Upper lobe of left lung (tissue), 4 donors: ENCODE measurements at regions not wholly inside any gene's neighbourhood (a gene's known extent, or its start where the extent isn't known, plus 50 kb on each side); places are given as distances from the start of the nearest gene placed in this dataset.

Experiments
- EP300 ChIP-seq, 4 donors: sonication (generic); formaldehyde crosslinking; IDR thresholded peaks; one replicate each; pipeline ENCODE4 v1.5.1; 2017; ENCODE audit warnings: antibody characterized with exemption in 4 of 4, control low read depth in 2 of 4
- POLR2A ChIP-seq, 4 donors: fragments of 450-650 bp; IDR thresholded peaks; one replicate each; pipeline ENCODE4 v1.5.1; 2016 to 2017; ENCODE audit warnings: antibody characterized with exemption in 4 of 4, mild to moderate bottlenecking in 2 of 4
- POLR2AphosphoS5 ChIP-seq, 2 donors: sonication (generic); formaldehyde crosslinking; IDR thresholded peaks; one replicate each; pipeline ENCODE4 v1.5.1; 2017; ENCODE audit warnings: antibody characterized with exemption in 2 of 2
- TF ChIP-seq, protein P1 (sequence below), 6 experiments: fragments of 450-650 bp in 4 of 6; fragments of 200-600 bp in 2 of 6; sonication (generic) in 2 of 6; IDR thresholded peaks; one replicate each; pipeline ENCODE4 v1.5.1; 2016 to 2019; ENCODE audit warnings: antibody characterized with exemption in 6 of 6

DNA sequence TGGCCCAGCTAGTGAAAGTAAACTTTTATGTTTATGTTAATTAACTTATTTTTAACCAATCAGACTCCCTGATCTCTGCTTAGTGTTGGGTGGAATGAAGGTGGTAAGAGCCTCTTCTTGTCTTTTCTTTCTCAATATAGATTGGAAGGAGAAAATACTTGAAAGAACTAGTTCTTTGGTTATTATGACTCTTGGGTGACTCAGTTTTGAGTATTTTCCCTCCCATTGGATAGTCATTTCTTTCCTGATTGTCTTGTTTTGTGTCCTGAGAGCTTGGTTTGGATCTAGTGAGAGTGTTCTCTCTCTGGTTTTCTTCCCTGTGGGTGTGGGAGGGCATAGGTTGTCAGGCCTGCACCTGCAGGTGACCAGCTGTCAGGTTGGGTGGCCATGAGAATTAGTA is 172.0 kb upstream of the GLRA2 start:
- TF ChIP-seq POLR2A (IDR thresholded peaks at IDR 0.05) (no peak), POLR2AphosphoS5 (IDR thresholded peaks at IDR 0.05) (no peak), EP300 (IDR thresholded peaks at IDR 0.05) (no peak)
- TF ChIP-seq, protein P1, sequence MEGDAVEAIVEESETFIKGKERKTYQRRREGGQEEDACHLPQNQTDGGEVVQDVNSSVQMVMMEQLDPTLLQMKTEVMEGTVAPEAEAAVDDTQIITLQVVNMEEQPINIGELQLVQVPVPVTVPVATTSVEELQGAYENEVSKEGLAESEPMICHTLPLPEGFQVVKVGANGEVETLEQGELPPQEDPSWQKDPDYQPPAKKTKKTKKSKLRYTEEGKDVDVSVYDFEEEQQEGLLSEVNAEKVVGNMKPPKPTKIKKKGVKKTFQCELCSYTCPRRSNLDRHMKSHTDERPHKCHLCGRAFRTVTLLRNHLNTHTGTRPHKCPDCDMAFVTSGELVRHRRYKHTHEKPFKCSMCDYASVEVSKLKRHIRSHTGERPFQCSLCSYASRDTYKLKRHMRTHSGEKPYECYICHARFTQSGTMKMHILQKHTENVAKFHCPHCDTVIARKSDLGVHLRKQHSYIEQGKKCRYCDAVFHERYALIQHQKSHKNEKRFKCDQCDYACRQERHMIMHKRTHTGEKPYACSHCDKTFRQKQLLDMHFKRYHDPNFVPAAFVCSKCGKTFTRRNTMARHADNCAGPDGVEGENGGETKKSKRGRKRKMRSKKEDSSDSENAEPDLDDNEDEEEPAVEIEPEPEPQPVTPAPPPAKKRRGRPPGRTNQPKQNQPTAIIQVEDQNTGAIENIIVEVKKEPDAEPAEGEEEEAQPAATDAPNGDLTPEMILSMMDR (IDR thresholded peaks at IDR 0.05), result no peak
